ENCODE measurements at regions not wholly inside any gene's neighbourhood (a gene's known extent, or its start where the extent isn't known, plus 50 kb on each side); places are given as distances from the start of the nearest gene placed in this dataset.

DNA sequence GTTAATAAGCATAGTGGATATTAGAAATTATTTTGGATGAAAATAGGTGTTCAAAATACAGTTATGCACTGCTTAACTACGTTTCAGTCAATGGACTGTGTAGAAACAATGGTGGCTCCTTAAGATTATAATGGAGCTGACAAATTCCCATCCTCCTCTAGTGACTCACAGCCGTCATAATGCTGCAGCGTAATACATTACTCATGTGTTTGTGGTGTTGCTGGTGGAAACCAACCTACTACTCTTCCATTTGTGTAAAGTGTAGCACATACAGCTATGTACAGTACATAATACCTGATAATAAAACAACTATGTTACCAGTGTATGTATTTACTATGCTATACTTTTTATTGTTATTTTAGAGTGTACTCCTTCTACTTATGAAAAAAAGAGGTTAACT lies 111.2 kb upstream of the TMCC3 start:
- no peak for TF ChIP-seq POLR2A (IDR thresholded peaks at IDR 0.05)
- TF ChIP-seq, protein P1, sequence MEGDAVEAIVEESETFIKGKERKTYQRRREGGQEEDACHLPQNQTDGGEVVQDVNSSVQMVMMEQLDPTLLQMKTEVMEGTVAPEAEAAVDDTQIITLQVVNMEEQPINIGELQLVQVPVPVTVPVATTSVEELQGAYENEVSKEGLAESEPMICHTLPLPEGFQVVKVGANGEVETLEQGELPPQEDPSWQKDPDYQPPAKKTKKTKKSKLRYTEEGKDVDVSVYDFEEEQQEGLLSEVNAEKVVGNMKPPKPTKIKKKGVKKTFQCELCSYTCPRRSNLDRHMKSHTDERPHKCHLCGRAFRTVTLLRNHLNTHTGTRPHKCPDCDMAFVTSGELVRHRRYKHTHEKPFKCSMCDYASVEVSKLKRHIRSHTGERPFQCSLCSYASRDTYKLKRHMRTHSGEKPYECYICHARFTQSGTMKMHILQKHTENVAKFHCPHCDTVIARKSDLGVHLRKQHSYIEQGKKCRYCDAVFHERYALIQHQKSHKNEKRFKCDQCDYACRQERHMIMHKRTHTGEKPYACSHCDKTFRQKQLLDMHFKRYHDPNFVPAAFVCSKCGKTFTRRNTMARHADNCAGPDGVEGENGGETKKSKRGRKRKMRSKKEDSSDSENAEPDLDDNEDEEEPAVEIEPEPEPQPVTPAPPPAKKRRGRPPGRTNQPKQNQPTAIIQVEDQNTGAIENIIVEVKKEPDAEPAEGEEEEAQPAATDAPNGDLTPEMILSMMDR (IDR thresholded peaks at IDR 0.05 in 4 of 5, conservative IDR thresholded peaks at IDR 0.05 in 1 of 5): no peak

Measured in gastrocnemius medialis (tissue), 4 donors.